H9 (cell line): ENCODE measurements at regions not wholly inside any gene's neighbourhood (a gene's known extent, or its start where the extent isn't known, plus 50 kb on each side); places are given as distances from the start of the nearest gene placed in this dataset.

Source experiments
- DNase-seq: peaks from one replicate; pipeline ENCODE4 v3.0.0-alpha.2; 2017
- H2AFZ ChIP-seq: one replicate; pipeline ENCODE4 v1.6.1; 2013; ENCODE audit warnings: mild to moderate bottlenecking, low read length, control low read depth, moderate library complexity
- H2AK5ac ChIP-seq: 2 replicates; pipeline ENCODE4 v1.6.1; 2013; ENCODE audit warnings: low read length, control low read depth, mixed read lengths; ENCODE audit not compliant: insufficient read length
- H2BK120ac ChIP-seq: one replicate; pipeline ENCODE4 v1.6.1; 2013; ENCODE audit warnings: low read depth, mild to moderate bottlenecking, low read length, control low read depth, inconsistent platforms; ENCODE audit not compliant: poor library complexity, severe bottlenecking
- H2BK12ac ChIP-seq: 2 replicates; pipeline ENCODE4 v1.6.1; 2013; ENCODE audit warnings: low read length, control low read depth, mixed read lengths, low read depth; ENCODE audit not compliant: insufficient read length
- H2BK15ac ChIP-seq: 2 replicates; pipeline ENCODE4 v1.6.1; 2013; ENCODE audit warnings: low read depth, low read length, control low read depth
- H2BK20ac ChIP-seq: one replicate; pipeline ENCODE4 v1.6.1; 2013; ENCODE audit warnings: low read depth, mild to moderate bottlenecking, low read length, control low read depth, inconsistent platforms; ENCODE audit not compliant: poor library complexity, severe bottlenecking
- H2BK5ac ChIP-seq: 2 replicates; pipeline ENCODE4 v1.6.1; 2013; ENCODE audit warnings: low read length, control low read depth, mixed read lengths; ENCODE audit not compliant: insufficient read length
- H3K14ac ChIP-seq: 2 replicates; pipeline ENCODE4 v1.6.1; 2013; ENCODE audit warnings: low read length, control low read depth; ENCODE audit not compliant: insufficient read depth
- H3K18ac ChIP-seq: 2 replicates; pipeline ENCODE4 v1.6.1; 2013; ENCODE audit warnings: low read depth, mild to moderate bottlenecking, mixed read lengths, low read length, control low read depth; ENCODE audit not compliant: insufficient read length
- H3K23ac ChIP-seq: 2 replicates; pipeline ENCODE4 v1.6.1; 2013; ENCODE audit warnings: low read length, control low read depth, mixed read lengths, low read depth; ENCODE audit not compliant: insufficient read length
- H3K23me2 ChIP-seq: 2 replicates; pipeline ENCODE4 v1.6.1; 2013; ENCODE audit warnings: low read depth, mild to moderate bottlenecking, mixed read lengths, low read length, control low read depth; ENCODE audit not compliant: insufficient read length, poor library complexity, severe bottlenecking
- H3K27ac ChIP-seq: 2 replicates; pipeline ENCODE4 v1.5.1; 2013; ENCODE audit warnings: low read length, control low read depth, mixed read lengths, low read depth; ENCODE audit not compliant: insufficient read length
- H3K27me3 ChIP-seq: 2 replicates; pipeline ENCODE4 v1.6.1; 2013; ENCODE audit warnings: low read length, control low read depth, inconsistent platforms; ENCODE audit not compliant: insufficient read depth
- H3K4ac ChIP-seq: 2 replicates; pipeline ENCODE4 v1.6.1; 2013; ENCODE audit warnings: low read depth, mild to moderate bottlenecking, control low read depth, inconsistent platforms, low read length, moderate library complexity
- H3K4me1 ChIP-seq: 2 replicates; pipeline ENCODE4 v1.6.1; 2013; ENCODE audit warnings: low read length, control low read depth, inconsistent platforms; ENCODE audit not compliant: insufficient read depth
- H3K4me2 ChIP-seq: 2 replicates; pipeline ENCODE4 v1.6.1; 2013; ENCODE audit warnings: low read length, control low read depth, mixed read lengths; ENCODE audit not compliant: insufficient read length, insufficient read depth
- H3K56ac ChIP-seq: 2 replicates; pipeline ENCODE4 v1.6.1; 2013; ENCODE audit warnings: low read depth, mild to moderate bottlenecking, mixed read lengths, low read length, control low read depth; ENCODE audit not compliant: insufficient read length
- H3K79me1 ChIP-seq: 2 replicates; pipeline ENCODE4 v1.6.1; 2013; ENCODE audit warnings: low read depth, mild to moderate bottlenecking, moderate library complexity, low read length, control low read depth, inconsistent platforms; ENCODE audit not compliant: insufficient read depth, poor library complexity, severe bottlenecking
- H3K79me2 ChIP-seq: 2 replicates; pipeline ENCODE4 v1.6.1; 2013; ENCODE audit warnings: low read length, control low read depth, inconsistent platforms; ENCODE audit not compliant: insufficient read depth
- H3K9ac ChIP-seq: 2 replicates; pipeline ENCODE4 v1.6.1; 2013; ENCODE audit warnings: low read length, control low read depth, mixed read lengths; ENCODE audit not compliant: insufficient read length; ENCODE audit errors: extremely low read depth
- H3K9me3 ChIP-seq: one replicate; pipeline ENCODE4 v1.6.1; 2013; ENCODE audit warnings: low read depth, low read length, inconsistent platforms; ENCODE audit not compliant: control insufficient read depth
- H3T11ph ChIP-seq: one replicate; pipeline ENCODE4 v1.6.1; 2013; ENCODE audit warnings: mild to moderate bottlenecking, low read length, control low read depth, inconsistent platforms
- H4K20me1 ChIP-seq: one replicate; pipeline ENCODE4 v1.6.1; 2013; ENCODE audit not compliant: control insufficient read depth, insufficient read length, insufficient read depth
- H4K5ac ChIP-seq: 2 replicates; pipeline ENCODE4 v1.6.1; 2013; ENCODE audit warnings: low read depth, mild to moderate bottlenecking, mixed read lengths, low read length, control low read depth; ENCODE audit not compliant: insufficient read length
- H4K8ac ChIP-seq: replicated peaks from 2 replicates; pipeline ENCODE4 v1.6.1; 2013; ENCODE audit warnings: low read length, control low read depth, mixed read lengths, low read depth; ENCODE audit not compliant: insufficient read length
- H4K91ac ChIP-seq: 2 replicates; pipeline ENCODE4 v1.6.1; 2013; ENCODE audit warnings: low read depth, mild to moderate bottlenecking, moderate library complexity, mixed read lengths, low read length, control low read depth; ENCODE audit not compliant: insufficient read length
- H3K27ac Mint-ChIP-seq, 3 experiments: 2 replicates in 2 of 3; 3 replicates in 1 of 3; pipeline ENCODE4 v1.8.0; 2020 to 2021; ENCODE audit warnings: mixed read lengths in 3 of 3, mild to moderate bottlenecking in 1 of 3, moderate library complexity in 1 of 3
- H3K27me3 Mint-ChIP-seq: 2 replicates; pipeline ENCODE4 v1.8.0; 2021; ENCODE audit warnings: low read depth, mild to moderate bottlenecking, moderate library complexity, mixed read lengths
- H3K36me3 Mint-ChIP-seq, 3 experiments: 2 replicates in 2 of 3; 3 replicates in 1 of 3; pipeline ENCODE4 v1.8.0; 2020 to 2021; ENCODE audit warnings: low read depth in 3 of 3, mixed read lengths in 3 of 3; ENCODE audit not compliant: insufficient read depth in 1 of 3
- H3K4me1 Mint-ChIP-seq, 2 experiments: 2 replicates each; pipeline ENCODE4 v1.8.0; 2020; ENCODE audit warnings: mixed read lengths in 2 of 2
- H3K4me3 Mint-ChIP-seq, 2 experiments: 2 replicates in 1 of 2; 3 replicates in 1 of 2; pipeline ENCODE4 v1.8.0; 2020 to 2021; ENCODE audit warnings: mild to moderate bottlenecking in 2 of 2, mixed read lengths in 2 of 2, moderate library complexity in 1 of 2
- H3K9me3 Mint-ChIP-seq, 2 experiments: 2 replicates in 1 of 2; 3 replicates in 1 of 2; pipeline ENCODE4 v1.8.0; 2020; ENCODE audit warnings: mild to moderate bottlenecking in 2 of 2, mixed read lengths in 2 of 2, moderate library complexity in 1 of 2
- CTCF ChIP-seq: fragments of 200-600 bp; sonication (generic); conservative IDR thresholded peaks from 3 replicates; pipeline ENCODE4 v1.8.0; 2021; ENCODE audit warnings: antibody characterized with exemption, mild to moderate bottlenecking

- Histone ChIP-seq H2BK120ac (no peak overlapping the region), H3K23me2 (no peaks in the 10 kb centered on the region), H3K27ac (no peak overlapping the region), H4K20me1 (no peaks in the 10 kb centered on the region), H3K18ac (no peak overlapping the region), H3K4me2 (no peak overlapping the region), H3K9ac (no peak overlapping the region), H3K4ac (no peak overlapping the region), H3K23ac (no peak overlapping the region), H3T11ph (no peak overlapping the region), H3K14ac (no peak overlapping the region), H2AFZ (no peak overlapping the region), H3K9me3 (no peaks in the 10 kb centered on the region), H2BK15ac (no peak overlapping the region), H3K4me1 (no peaks in the 10 kb centered on the region), H3K27me3 (no peaks in the 10 kb centered on the region), H2BK5ac (no peak overlapping the region), H2BK12ac (no peak overlapping the region), H2BK20ac (no peak overlapping the region), H3K79me1 (no peaks in the 10 kb centered on the region), H4K91ac (no peak overlapping the region), H4K8ac (no peak overlapping the region), H3K79me2 (no peaks in the 10 kb centered on the region), H2AK5ac (no peak overlapping the region), H3K56ac (no peak overlapping the region), H4K5ac (no peak overlapping the region)
- Mint-ChIP-seq H3K4me3 (no peak overlapping the region), H3K27me3 (no peaks in the 10 kb centered on the region), H3K4me1 (no peaks in the 10 kb centered on the region), H3K36me3 (peaks cover 0 to 3% (median 0%) of the 10 kb centered on the region in 3 experiments; a peak in 1 of 7 replicates), H3K9me3 (peaks cover 0 to 1% of the 10 kb centered on the region in 2 experiments; a peak in 2 of 5 replicates), H3K27ac (no peak overlapping the region)
- no peak for DNase-seq
- no peak for TF ChIP-seq CTCF
Observed at GRCh38 chr2:156852681-156853080, 404.8 kb upstream of the GALNT5 start.
